Epithelial cell of proximal tubule (primary cell): ENCODE measurements at regions not wholly inside any gene's neighbourhood (a gene's known extent, or its start where the extent isn't known, plus 50 kb on each side); places are given as distances from the start of the nearest gene placed in this dataset.

Source experiments
- DNase-seq: peaks from one replicate; pipeline ENCODE4 v3.0.0-alpha.2; 2011; ENCODE audit warnings: low read depth
- H3K4me3 ChIP-seq: 2 replicates; pipeline ENCODE4 v1.5.1; 2011; ENCODE audit warnings: low read depth, mild to moderate bottlenecking, low read length
- TF ChIP-seq, protein P1 (sequence below): conservative IDR thresholded peaks from 2 replicates; pipeline ENCODE4 v1.5.1; 2012; ENCODE audit warnings: low read depth, mild to moderate bottlenecking, low read length

DNA sequence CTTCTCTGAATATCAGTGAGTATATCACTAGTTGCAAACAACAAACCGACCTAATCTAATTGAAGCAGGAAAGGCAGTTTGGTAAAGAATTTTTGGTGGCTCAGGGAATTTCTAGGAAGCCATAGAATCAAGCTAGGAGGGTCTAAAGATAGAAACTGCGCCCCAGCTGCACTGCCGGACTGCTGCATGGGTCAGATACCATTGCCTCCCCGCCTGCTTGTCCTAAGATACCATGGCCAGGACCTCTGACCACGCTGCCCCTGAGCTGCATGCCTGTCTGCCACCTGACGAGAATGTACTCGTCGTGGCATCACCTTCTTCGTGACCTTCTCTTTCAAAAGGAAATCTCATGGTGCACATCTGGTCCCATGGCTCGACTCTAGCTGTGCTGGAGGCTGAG lies 439.0 kb downstream of the ZSWIM6 start:
- no peak overlapping the region for H3K4me3 ChIP-seq
- TF ChIP-seq, protein P1, sequence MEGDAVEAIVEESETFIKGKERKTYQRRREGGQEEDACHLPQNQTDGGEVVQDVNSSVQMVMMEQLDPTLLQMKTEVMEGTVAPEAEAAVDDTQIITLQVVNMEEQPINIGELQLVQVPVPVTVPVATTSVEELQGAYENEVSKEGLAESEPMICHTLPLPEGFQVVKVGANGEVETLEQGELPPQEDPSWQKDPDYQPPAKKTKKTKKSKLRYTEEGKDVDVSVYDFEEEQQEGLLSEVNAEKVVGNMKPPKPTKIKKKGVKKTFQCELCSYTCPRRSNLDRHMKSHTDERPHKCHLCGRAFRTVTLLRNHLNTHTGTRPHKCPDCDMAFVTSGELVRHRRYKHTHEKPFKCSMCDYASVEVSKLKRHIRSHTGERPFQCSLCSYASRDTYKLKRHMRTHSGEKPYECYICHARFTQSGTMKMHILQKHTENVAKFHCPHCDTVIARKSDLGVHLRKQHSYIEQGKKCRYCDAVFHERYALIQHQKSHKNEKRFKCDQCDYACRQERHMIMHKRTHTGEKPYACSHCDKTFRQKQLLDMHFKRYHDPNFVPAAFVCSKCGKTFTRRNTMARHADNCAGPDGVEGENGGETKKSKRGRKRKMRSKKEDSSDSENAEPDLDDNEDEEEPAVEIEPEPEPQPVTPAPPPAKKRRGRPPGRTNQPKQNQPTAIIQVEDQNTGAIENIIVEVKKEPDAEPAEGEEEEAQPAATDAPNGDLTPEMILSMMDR: no peak
- no peak for DNase-seq

DNA sequence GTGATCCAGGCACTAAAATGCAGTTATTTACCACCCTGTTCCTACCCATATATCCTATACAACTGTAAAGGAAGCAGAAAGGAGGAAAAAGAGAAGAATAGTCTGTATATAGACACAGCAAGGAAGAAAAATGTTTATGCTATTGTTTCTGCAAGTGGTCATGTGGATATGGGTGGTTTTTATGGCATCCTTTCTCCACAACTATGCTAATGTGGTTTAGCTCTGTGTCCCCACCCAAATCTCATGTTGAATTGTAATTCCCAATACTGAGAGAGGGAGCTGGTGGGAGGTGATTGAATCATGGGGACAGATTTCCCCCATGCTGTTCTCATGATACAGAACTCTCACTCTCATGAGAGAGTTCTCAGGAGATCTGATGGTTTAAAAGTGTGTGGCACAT lies 439.8 kb downstream of the ZSWIM6 start:
- no peak for DNase-seq
- TF ChIP-seq, protein P1: no peak
- no peak overlapping the region for H3K4me3 ChIP-seq

DNA sequence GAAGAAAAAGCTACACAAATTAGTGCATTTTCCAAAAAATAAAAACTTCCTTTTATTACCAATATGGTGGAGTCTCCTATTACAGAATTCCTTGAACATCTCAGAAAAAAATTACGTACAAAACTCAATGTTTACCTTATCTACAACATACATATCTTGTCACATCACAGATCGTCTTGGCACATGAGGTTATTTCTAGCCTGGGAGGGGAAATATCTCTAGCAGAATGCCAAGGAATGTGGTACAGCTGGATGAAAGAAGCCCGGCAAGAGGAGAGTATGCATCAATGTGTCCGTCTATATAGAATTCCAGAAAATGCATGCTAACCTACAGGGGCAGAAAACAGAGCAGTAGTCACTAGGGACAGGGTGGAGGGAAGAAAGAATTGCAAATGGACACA lies 443.8 kb downstream of the ZSWIM6 start:
- no peak for DNase-seq
- no peak overlapping the region for H3K4me3 ChIP-seq
- TF ChIP-seq, protein P1: no peak

DNA sequence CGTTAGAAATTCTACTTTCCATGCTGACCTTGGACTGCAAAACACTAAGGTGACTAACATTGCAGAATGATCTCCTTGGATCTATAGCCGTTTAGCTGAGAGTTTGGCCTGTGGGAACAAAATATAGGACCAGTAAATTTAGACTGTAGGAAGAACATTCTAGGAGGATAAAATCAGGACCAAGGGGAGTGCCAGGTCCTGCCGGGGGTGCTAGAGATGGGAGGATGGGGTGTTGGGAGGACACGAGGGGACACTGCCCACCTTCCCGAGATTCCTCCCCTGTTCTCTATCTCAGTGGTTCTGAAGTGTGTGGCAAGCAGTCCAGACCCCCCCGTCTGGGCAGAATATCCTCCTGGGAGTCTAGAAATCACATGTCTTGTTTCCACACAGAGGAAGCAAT lies 445.2 kb downstream of the ZSWIM6 start:
- TF ChIP-seq, protein P1: no peak
- no peak overlapping the region for H3K4me3 ChIP-seq
- DNase-seq: no peak

DNA sequence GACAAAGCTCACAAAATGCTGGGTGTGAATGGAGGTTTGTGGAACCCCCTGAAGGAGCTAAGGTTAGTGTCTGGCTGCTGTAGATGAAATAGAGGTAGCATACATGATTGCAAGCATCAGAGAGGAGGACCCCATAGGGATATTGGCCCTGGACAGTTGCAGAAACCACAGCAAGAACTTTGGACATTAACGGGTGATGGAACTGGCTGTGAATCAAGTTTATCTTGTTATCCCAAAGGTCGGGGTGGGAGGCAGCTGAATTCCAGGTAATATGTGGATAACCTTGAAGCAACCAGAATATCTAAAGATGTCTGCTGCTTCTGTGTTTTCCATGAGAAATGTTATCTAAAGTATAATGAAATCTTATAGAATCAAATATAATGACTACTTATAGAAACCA lies 447.7 kb downstream of the ZSWIM6 start:
- no peak for DNase-seq
- TF ChIP-seq, protein P1: no peak

DNA sequence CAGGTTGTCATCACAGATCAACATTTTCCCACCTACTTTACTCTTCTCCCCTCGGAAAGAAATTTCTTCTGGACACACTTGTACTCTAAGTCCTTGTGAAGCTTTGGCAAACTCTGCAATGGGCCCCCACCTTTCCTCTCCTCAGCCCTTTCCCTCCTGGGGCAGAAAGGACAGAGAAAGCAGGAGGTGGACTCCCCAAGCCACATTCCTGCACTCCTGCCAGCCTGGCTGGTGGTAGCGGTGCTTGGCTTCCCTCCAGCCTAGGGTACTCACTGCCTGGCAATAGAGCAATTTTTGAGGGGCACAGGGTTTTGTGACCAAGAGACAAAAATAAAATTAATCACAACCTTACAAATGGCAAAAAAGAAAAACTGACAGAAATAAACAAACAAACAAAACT lies 451.4 kb downstream of the ZSWIM6 start:
- no peak overlapping the region for H3K4me3 ChIP-seq
- no peak for DNase-seq
- TF ChIP-seq, protein P1: no peak

More for the DNA sequence above, 447.7 kb downstream of the ZSWIM6 start:
- H3K4me3 ChIP-seq: no peak overlapping the region

DNA sequence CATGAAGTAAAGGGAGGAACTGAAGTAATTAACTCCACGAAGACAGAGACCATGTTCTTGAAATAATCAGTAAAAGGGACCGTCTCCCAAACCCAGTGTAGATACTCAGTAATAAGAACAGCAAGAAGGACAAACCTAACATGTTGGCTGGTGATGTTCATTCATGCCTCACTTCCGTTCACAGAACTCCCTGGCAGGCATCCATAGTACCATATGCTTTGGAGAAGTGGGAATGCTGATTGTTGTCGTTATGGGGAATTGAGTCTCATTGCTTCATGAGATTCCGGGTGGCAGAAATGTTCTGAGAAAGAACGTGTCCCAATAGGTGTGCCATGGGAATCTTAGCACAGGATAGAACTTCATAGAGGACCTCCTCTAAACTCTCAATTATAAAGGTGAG lies 452.3 kb downstream of the ZSWIM6 start:
- DNase-seq: no peak
- TF ChIP-seq, protein P1: no peak

More for the DNA sequence above, 452.3 kb downstream of the ZSWIM6 start:
- no peak overlapping the region for H3K4me3 ChIP-seq
